ENCODE measurements at regions not wholly inside any gene's neighbourhood (a gene's known extent, or its start where the extent isn't known, plus 50 kb on each side); places are given as distances from the start of the nearest gene placed in this dataset.

DNA sequence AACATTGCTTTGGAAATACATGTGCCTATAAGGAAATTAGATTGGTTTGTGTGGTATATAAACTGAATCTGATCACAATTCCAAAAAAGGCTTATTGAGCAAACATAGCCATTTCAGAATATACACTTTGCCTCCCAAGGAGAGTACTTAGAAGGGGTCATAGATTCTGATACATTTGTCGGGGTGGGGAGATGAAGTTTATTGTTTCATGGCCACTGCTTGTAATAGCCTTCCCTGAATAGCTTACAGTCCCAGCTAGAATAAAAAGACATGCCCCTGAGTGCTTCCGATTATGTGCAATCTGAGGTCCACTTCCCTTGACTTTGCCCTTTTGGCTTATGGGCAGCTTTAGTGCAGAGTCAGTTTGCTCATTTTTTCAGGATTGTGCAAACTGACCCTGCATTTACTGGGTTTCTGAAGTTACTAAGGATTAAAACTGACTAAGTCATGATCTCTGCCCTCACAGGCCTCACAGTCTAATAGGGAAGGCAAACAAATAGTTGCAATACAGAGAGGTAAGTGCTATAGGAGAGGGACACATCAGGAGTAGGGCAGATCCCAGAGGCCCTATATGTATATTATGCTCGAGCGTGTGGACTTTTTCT is 184.2 kb downstream of the BLID start:
- Histone ChIP-seq H3K4me3 (ENCODE audit: low read length) (no peak overlapping the region), H2BK5ac (ENCODE audit: low read length) (no peak overlapping the region), H3K18ac (ENCODE audit: low read length) (no peak overlapping the region), H3K23ac (ENCODE audit: low read length) (no peak overlapping the region), H3K56ac (ENCODE audit: low read length) (no peak overlapping the region), H3K4me2 (ENCODE audit: low read length) (no peak overlapping the region), H3K79me2 (ENCODE audit: control insufficient read depth, insufficient read depth, low read length) (no peaks in the 10 kb centered on the region), H3K4me1 (ENCODE audit: control insufficient read depth, low read depth, low read length) (peaks cover 5% of the 10 kb centered on the region), H2AK5ac (ENCODE audit: low read length) (no peak overlapping the region), H3K27me3 (ENCODE audit: insufficient read depth, low read length, poor library complexity) (no peaks in the 10 kb centered on the region), H2BK15ac (replicated peaks; ENCODE audit: low read depth) (no peak overlapping the region), H3K36me3 (ENCODE audit: control insufficient read depth, insufficient read depth, low read length) (no peaks in the 10 kb centered on the region), H3K79me1 (ENCODE audit: low read length) (no peaks in the 10 kb centered on the region), H4K5ac (ENCODE audit: low read length) (no peak overlapping the region), H4K8ac (ENCODE audit: low read depth, low read length) (no peak overlapping the region), H3K9ac (ENCODE audit: low read length) (no peak overlapping the region), H3K27ac (ENCODE audit: low read depth, low read length) (no peak overlapping the region), H2BK120ac (ENCODE audit: low read depth, low read length) (no peak overlapping the region), H3K4ac (ENCODE audit: low read depth, low read length) (no peak overlapping the region)
- no CpG with 5 or more reads among the region's 4 CpGs for WGBS (ENCODE audit: extremely low coverage, insufficient coverage, low lambda C conversion rate)
- DNase-seq = no peak

- no peak overlapping the region for H3K27ac ChIP-seq (ENCODE audit: low read depth, low read length)
- H3K9ac ChIP-seq (ENCODE audit: low read length) = no peak overlapping the region
- H3K4me2 ChIP-seq (ENCODE audit: low read length) = no peak overlapping the region
- DNase-seq = no peak
- H4K5ac ChIP-seq (ENCODE audit: low read length) = no peak overlapping the region
- H2AK5ac ChIP-seq (ENCODE audit: low read length) = no peak overlapping the region
- no CpG with 5 or more reads among the region's 2 CpGs for WGBS (ENCODE audit: extremely low coverage, insufficient coverage, low lambda C conversion rate)
- H3K56ac ChIP-seq (ENCODE audit: low read length) = no peak overlapping the region
- no peak overlapping the region for H3K4me3 ChIP-seq (ENCODE audit: low read length)
- H3K79me1 ChIP-seq (ENCODE audit: low read length) = no peaks in the 10 kb centered on the region
- no peaks in the 10 kb centered on the region for H3K79me2 ChIP-seq (ENCODE audit: control insufficient read depth, insufficient read depth, low read length)
- H3K4me1 ChIP-seq (ENCODE audit: control insufficient read depth, low read depth, low read length) = peaks cover 5% of the 10 kb centered on the region
- no peaks in the 10 kb centered on the region for H3K27me3 ChIP-seq (ENCODE audit: insufficient read depth, low read length, poor library complexity)
- H4K8ac ChIP-seq (ENCODE audit: low read depth, low read length) = no peak overlapping the region
- no peak overlapping the region for H3K23ac ChIP-seq (ENCODE audit: low read length)
- no peak overlapping the region for H2BK120ac ChIP-seq (ENCODE audit: low read depth, low read length)
- H3K36me3 ChIP-seq (ENCODE audit: control insufficient read depth, insufficient read depth, low read length) = no peaks in the 10 kb centered on the region
- no peak overlapping the region for H2BK15ac ChIP-seq (replicated peaks; ENCODE audit: low read depth)
- H2BK5ac ChIP-seq (ENCODE audit: low read length) = no peak overlapping the region
- H3K4ac ChIP-seq (ENCODE audit: low read depth, low read length) = no peak overlapping the region
- no peak overlapping the region for H3K18ac ChIP-seq (ENCODE audit: low read length)
Observed at GRCh38 chr11:121931121-121931520, 184.9 kb downstream of the BLID start.

GRCh38 chr11:121930004-121930965 is 185.7 kb downstream of the BLID start:
- peak overlapping the region; percentile 84 for H3K18ac ChIP-seq (ENCODE audit: low read length)
- H3K9ac ChIP-seq (ENCODE audit: low read length) = peak overlapping the region; percentile 35
- no peak overlapping the region for H3K23ac ChIP-seq (ENCODE audit: low read length)
- H3K36me3 ChIP-seq (ENCODE audit: control insufficient read depth, insufficient read depth, low read length) = no peaks in the 10 kb centered on the region
- peak overlapping the region; percentile 78 for H3K56ac ChIP-seq (ENCODE audit: low read length)
- H3K4me2 ChIP-seq (ENCODE audit: low read length) = peak overlapping the region; percentile 49
- no peaks in the 10 kb centered on the region for H3K27me3 ChIP-seq (ENCODE audit: insufficient read depth, low read length, poor library complexity)
- WGBS (ENCODE audit: extremely low coverage, insufficient coverage, low lambda C conversion rate) = no CpG with 5 or more reads among the region's 18 CpGs
- no peaks in the 10 kb centered on the region for H3K79me2 ChIP-seq (ENCODE audit: control insufficient read depth, insufficient read depth, low read length)
- peak; percentile 10 for DNase-seq
- H2BK120ac ChIP-seq (ENCODE audit: low read depth, low read length) = peak overlapping the region; percentile 38
- H3K4ac ChIP-seq (ENCODE audit: low read depth, low read length) = no peak overlapping the region
- H2BK5ac ChIP-seq (ENCODE audit: low read length) = no peak overlapping the region
- no peaks in the 10 kb centered on the region for H3K79me1 ChIP-seq (ENCODE audit: low read length)
- peaks cover 5% of the 10 kb centered on the region for H3K4me1 ChIP-seq (ENCODE audit: control insufficient read depth, low read depth, low read length)
- H2BK15ac ChIP-seq (replicated peaks; ENCODE audit: low read depth) = no peak overlapping the region
- H4K5ac ChIP-seq (ENCODE audit: low read length) = no peak overlapping the region
- H2AK5ac ChIP-seq (ENCODE audit: low read length) = no peak overlapping the region
- no peak overlapping the region for H4K8ac ChIP-seq (ENCODE audit: low read depth, low read length)
- no peak overlapping the region for H3K4me3 ChIP-seq (ENCODE audit: low read length)
- no peak overlapping the region for H3K27ac ChIP-seq (ENCODE audit: low read depth, low read length)

GRCh38 chr11:121929581-121929980 is 186.4 kb downstream of the BLID start:
- Histone ChIP-seq H2AK5ac (ENCODE audit: low read length) (no peak overlapping the region), H3K79me2 (ENCODE audit: control insufficient read depth, insufficient read depth, low read length) (no peaks in the 10 kb centered on the region), H3K27ac (ENCODE audit: low read depth, low read length) (no peak overlapping the region), H3K4me2 (ENCODE audit: low read length) (peak overlapping the region; percentile 76), H3K18ac (ENCODE audit: low read length) (no peak overlapping the region), H3K4me3 (ENCODE audit: low read length) (peak overlapping the region; percentile 7), H3K56ac (ENCODE audit: low read length) (peak overlapping the region; percentile 69), H3K4me1 (ENCODE audit: control insufficient read depth, low read depth, low read length) (peaks cover 5% of the 10 kb centered on the region), H3K9ac (ENCODE audit: low read length) (peak overlapping the region; percentile 50), H2BK5ac (ENCODE audit: low read length) (no peak overlapping the region), H3K27me3 (ENCODE audit: insufficient read depth, low read length, poor library complexity) (no peaks in the 10 kb centered on the region), H4K8ac (ENCODE audit: low read depth, low read length) (no peak overlapping the region), H3K79me1 (ENCODE audit: low read length) (no peaks in the 10 kb centered on the region), H3K23ac (ENCODE audit: low read length) (no peak overlapping the region), H4K5ac (ENCODE audit: low read length) (no peak overlapping the region), H2BK15ac (replicated peaks; ENCODE audit: low read depth) (no peak overlapping the region), H3K4ac (ENCODE audit: low read depth, low read length) (no peak overlapping the region), H3K36me3 (ENCODE audit: control insufficient read depth, insufficient read depth, low read length) (no peaks in the 10 kb centered on the region), H2BK120ac (ENCODE audit: low read depth, low read length) (no peak overlapping the region)
- DNase-seq = peak; percentile 52
- no CpG with 5 or more reads among the region's 11 CpGs for WGBS (ENCODE audit: extremely low coverage, insufficient coverage, low lambda C conversion rate)

GRCh38 chr11:121928597-121929580 is 187.1 kb downstream of the BLID start:
- no peak overlapping the region for H3K4me3 ChIP-seq (ENCODE audit: low read length)
- H3K9ac ChIP-seq (ENCODE audit: low read length) = peak overlapping the region; percentile 50
- no peak overlapping the region for H2AK5ac ChIP-seq (ENCODE audit: low read length)
- no peak overlapping the region for H4K5ac ChIP-seq (ENCODE audit: low read length)
- H3K27me3 ChIP-seq (ENCODE audit: insufficient read depth, low read length, poor library complexity) = no peaks in the 10 kb centered on the region
- H3K4ac ChIP-seq (ENCODE audit: low read depth, low read length) = no peak overlapping the region
- no peak overlapping the region for H3K23ac ChIP-seq (ENCODE audit: low read length)
- H3K4me1 ChIP-seq (ENCODE audit: control insufficient read depth, low read depth, low read length) = peaks cover 5% of the 10 kb centered on the region
- H3K56ac ChIP-seq (ENCODE audit: low read length) = peak overlapping the region; percentile 69
- DNase-seq = peak; percentile 49
- H2BK15ac ChIP-seq (replicated peaks; ENCODE audit: low read depth) = no peak overlapping the region
- H3K36me3 ChIP-seq (ENCODE audit: control insufficient read depth, insufficient read depth, low read length) = no peaks in the 10 kb centered on the region
- no peak overlapping the region for H2BK120ac ChIP-seq (ENCODE audit: low read depth, low read length)
- H3K79me1 ChIP-seq (ENCODE audit: low read length) = no peaks in the 10 kb centered on the region
- WGBS (ENCODE audit: extremely low coverage, insufficient coverage, low lambda C conversion rate) = no CpG with 5 or more reads among the region's 16 CpGs
- no peak overlapping the region for H4K8ac ChIP-seq (ENCODE audit: low read depth, low read length)
- H3K18ac ChIP-seq (ENCODE audit: low read length) = peak overlapping the region; percentile 88
- peak overlapping the region; percentile 76 for H3K4me2 ChIP-seq (ENCODE audit: low read length)
- H2BK5ac ChIP-seq (ENCODE audit: low read length) = no peak overlapping the region
- no peaks in the 10 kb centered on the region for H3K79me2 ChIP-seq (ENCODE audit: control insufficient read depth, insufficient read depth, low read length)
- no peak overlapping the region for H3K27ac ChIP-seq (ENCODE audit: low read depth, low read length)
